GM12878 (cell line): ENCODE measurements at regions not wholly inside any gene's neighbourhood (a gene's known extent, or its start where the extent isn't known, plus 50 kb on each side); places are given as distances from the start of the nearest gene placed in this dataset.

Experiments
- ASH2L ChIP-seq: fragments of 300-600, 200-600 bp; sonication (generic); IDR thresholded peaks from 2 replicates; pipeline ENCODE4 v1.6.1; 2017; ENCODE audit warnings: low read depth, mild to moderate bottlenecking, borderline replicate concordance
- ATF7 ChIP-seq: fragments of 450-650 bp; IDR thresholded peaks from 2 replicates; pipeline ENCODE4 v1.6.1; 2016; ENCODE audit warnings: low read depth, mild to moderate bottlenecking
- CTCF ChIP-seq, 3 experiments: IDR thresholded peaks in 2 of 3; conservative IDR thresholded peaks in 1 of 3; 2 replicates each; pipeline ENCODE4 v1.5.1; 2011; ENCODE audit warnings: low read depth in 3 of 3, low read length in 3 of 3, mild to moderate bottlenecking in 3 of 3, control low read depth in 2 of 3, moderate library complexity in 2 of 3, inconsistent platforms in 1 of 3, mixed read lengths in 1 of 3; ENCODE audit not compliant: control insufficient read depth in 2 of 3, insufficient read depth in 1 of 3; ENCODE audit errors: extremely low read depth in 1 of 3
- GABPA ChIP-seq: IDR thresholded peaks from 2 replicates; pipeline ENCODE4 v1.6.1; 2014; ENCODE audit warnings: antibody characterized with exemption, low read depth, mild to moderate bottlenecking, inconsistent platforms
- IRF5 ChIP-seq: fragments of 450-650 bp; IDR thresholded peaks from 2 replicates; pipeline ENCODE4 v1.6.1; 2017; ENCODE audit warnings: borderline replicate concordance
- NBN ChIP-seq: fragments of 450-650 bp; IDR thresholded peaks from 2 replicates; pipeline ENCODE4 v1.6.1; 2016
- RAD21 ChIP-seq: IDR thresholded peaks from 2 replicates; pipeline ENCODE4 v1.6.1; 2011; ENCODE audit warnings: mild to moderate bottlenecking, low read depth, low read length, moderate library complexity; ENCODE audit not compliant: insufficient read depth

- no peak for TF ChIP-seq GABPA
- TF ChIP-seq ATF7: no peak
- TF ChIP-seq ASH2L: no peak
- TF ChIP-seq RAD21: no peak
- TF ChIP-seq IRF5: no peak
- TF ChIP-seq NBN: no peak
- TF ChIP-seq CTCF (IDR thresholded peaks at IDR 0.05 in 2 of 3, conservative IDR thresholded peaks at IDR 0.05 in 1 of 3; ENCODE audit: control insufficient read depth in 2 of 3, extremely low read depth in 1 of 3, insufficient read depth in 1 of 3, low read depth in 3 of 3, low read length in 3 of 3): no peak
These were observed 172.5 kb downstream of the MN1 start for GRCh38 chr22:27628891-27629631.
